HG03342 (cell line): ENCODE measurements at regions not wholly inside any gene's neighbourhood (a gene's known extent, or its start where the extent isn't known, plus 50 kb on each side); places are given as distances from the start of the nearest gene placed in this dataset.
"Not testable (repeated sequence)": the region's sequence is repeated elsewhere in the genome, so short reads cannot be mapped to it uniquely, and the experiment has no call there.

Experiments
- ATAC-seq: cut with Tn5 transposase; IDR thresholded peaks from one replicate; pipeline ENCODE4 v1.9.1; 2021; ENCODE audit warnings: mild to moderate bottlenecking, moderate library complexity; ENCODE audit not compliant: unreplicated experiment

- ATAC-seq = no peak
Measured at GRCh38 chr2:52260904-52261303, 1229.0 kb upstream of the NRXN1 start.

GRCh38 chr2:52258967-52259366, 1227.0 kb upstream of the NRXN1 start:
- not testable (repeated sequence) for ATAC-seq

- no peak for ATAC-seq
Measured at GRCh38 chr2:52258038-52258437, 1226.1 kb upstream of the NRXN1 start.

GRCh38 chr2:52253416-52253980, 1221.6 kb upstream of the NRXN1 start:
- no peak for ATAC-seq

- no peak for ATAC-seq
Measured at GRCh38 chr2:52238782-52239181, 1206.8 kb upstream of the NRXN1 start.

GRCh38 chr2:52222128-52222527, 1190.2 kb upstream of the NRXN1 start:
- ATAC-seq = no peak

GRCh38 chr2:52220393-52220792, 1188.5 kb upstream of the NRXN1 start:
- no peak for ATAC-seq

- ATAC-seq = no peak
Measured at GRCh38 chr2:52210611-52211010, 1178.7 kb upstream of the NRXN1 start.

- ATAC-seq = no peak
Measured at GRCh38 chr2:52210161-52210560, 1178.2 kb upstream of the NRXN1 start.

GRCh38 chr2:52194342-52194741, 1162.4 kb upstream of the NRXN1 start:
- no peak for ATAC-seq

GRCh38 chr2:52193804-52194203, 1161.9 kb upstream of the NRXN1 start:
- ATAC-seq = no peak

- no peak for ATAC-seq
Measured at GRCh38 chr2:52192656-52193055, 1160.7 kb upstream of the NRXN1 start.

- ATAC-seq = no peak
Measured at GRCh38 chr2:52181080-52181479, 1149.1 kb upstream of the NRXN1 start.

- no peak for ATAC-seq
Measured at GRCh38 chr2:52178845-52179244, 1146.9 kb upstream of the NRXN1 start.

GRCh38 chr2:52145005-52145404, 1113.1 kb upstream of the NRXN1 start:
- no peak for ATAC-seq

- no peak for ATAC-seq
Measured at GRCh38 chr2:52144590-52144989, 1112.7 kb upstream of the NRXN1 start.

- no peak for ATAC-seq
Measured at GRCh38 chr2:52141076-52141475, 1109.1 kb upstream of the NRXN1 start.

GRCh38 chr2:52139241-52139640, 1107.3 kb upstream of the NRXN1 start:
- ATAC-seq = no peak

GRCh38 chr2:52135235-52135634, 1103.3 kb upstream of the NRXN1 start:
- no peak for ATAC-seq

GRCh38 chr2:52128081-52128480, 1096.1 kb upstream of the NRXN1 start:
- ATAC-seq = no peak

- ATAC-seq = no peak
Measured at GRCh38 chr2:52127527-52127926, 1095.6 kb upstream of the NRXN1 start.

GRCh38 chr2:52117299-52117698, 1085.4 kb upstream of the NRXN1 start:
- ATAC-seq = no peak

GRCh38 chr2:52115750-52116149, 1083.8 kb upstream of the NRXN1 start:
- no peak for ATAC-seq
